PC-9 (cell line): ENCODE measurements at regions not wholly inside any gene's neighbourhood (a gene's known extent, or its start where the extent isn't known, plus 50 kb on each side); places are given as distances from the start of the nearest gene placed in this dataset.

Experiments
- EZH2 ChIP-seq: fragments of 200-600 bp; sonication (generic); IDR thresholded peaks from 2 replicates; pipeline ENCODE4 v1.8.0; 2017; ENCODE audit warnings: antibody characterized with exemption, low read depth
- TF ChIP-seq, protein P1 (sequence below): fragments of 200-600 bp; sonication (generic); conservative IDR thresholded peaks from 2 replicates; pipeline ENCODE4 v1.6.1; 2017; ENCODE audit warnings: mixed run types, antibody characterized with exemption, mild to moderate bottlenecking, moderate library complexity

DNA sequence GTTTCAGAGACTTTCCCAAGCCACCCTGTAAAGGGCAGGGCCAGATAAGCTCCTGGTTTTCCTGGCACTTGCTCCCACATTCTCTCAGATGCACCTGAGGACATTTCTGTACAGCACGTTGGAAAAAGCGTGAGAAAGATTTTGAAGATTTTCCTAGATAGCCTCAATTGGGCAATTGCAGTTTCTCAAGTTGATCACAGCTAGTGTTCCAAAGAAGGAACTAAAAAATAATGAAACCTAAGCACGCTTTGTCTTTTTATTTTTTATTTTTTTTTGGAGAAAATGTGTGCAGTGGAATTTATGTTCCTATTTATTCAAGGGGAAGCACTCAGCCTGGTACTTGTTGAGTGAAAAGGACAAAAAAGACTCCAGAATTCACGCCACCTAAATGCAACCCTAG lies 429.1 kb downstream of the RNF144A start:
- TF ChIP-seq, protein P1, sequence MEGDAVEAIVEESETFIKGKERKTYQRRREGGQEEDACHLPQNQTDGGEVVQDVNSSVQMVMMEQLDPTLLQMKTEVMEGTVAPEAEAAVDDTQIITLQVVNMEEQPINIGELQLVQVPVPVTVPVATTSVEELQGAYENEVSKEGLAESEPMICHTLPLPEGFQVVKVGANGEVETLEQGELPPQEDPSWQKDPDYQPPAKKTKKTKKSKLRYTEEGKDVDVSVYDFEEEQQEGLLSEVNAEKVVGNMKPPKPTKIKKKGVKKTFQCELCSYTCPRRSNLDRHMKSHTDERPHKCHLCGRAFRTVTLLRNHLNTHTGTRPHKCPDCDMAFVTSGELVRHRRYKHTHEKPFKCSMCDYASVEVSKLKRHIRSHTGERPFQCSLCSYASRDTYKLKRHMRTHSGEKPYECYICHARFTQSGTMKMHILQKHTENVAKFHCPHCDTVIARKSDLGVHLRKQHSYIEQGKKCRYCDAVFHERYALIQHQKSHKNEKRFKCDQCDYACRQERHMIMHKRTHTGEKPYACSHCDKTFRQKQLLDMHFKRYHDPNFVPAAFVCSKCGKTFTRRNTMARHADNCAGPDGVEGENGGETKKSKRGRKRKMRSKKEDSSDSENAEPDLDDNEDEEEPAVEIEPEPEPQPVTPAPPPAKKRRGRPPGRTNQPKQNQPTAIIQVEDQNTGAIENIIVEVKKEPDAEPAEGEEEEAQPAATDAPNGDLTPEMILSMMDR = no peak
- TF ChIP-seq EZH2 = no peak
